T-helper 1 cell treated with Interleukin-12 subunit alpha and Interleukin-12 subunit beta and Interleukin-4 antibody, amounts not matched to agents 30 ng/mL and 1 ng/mL, for 36 hours (primary cell): ENCODE measurements at regions not wholly inside any gene's neighbourhood (a gene's known extent, or its start where the extent isn't known, plus 50 kb on each side); places are given as distances from the start of the nearest gene placed in this dataset.

Experiments used
- intact Hi-C: fragments of 100-400 bp; cut with micrococcal nuclease; formaldehyde crosslinking; loops from one replicate; pipeline ENCODE4 v1.15.1; 2024

DNA sequence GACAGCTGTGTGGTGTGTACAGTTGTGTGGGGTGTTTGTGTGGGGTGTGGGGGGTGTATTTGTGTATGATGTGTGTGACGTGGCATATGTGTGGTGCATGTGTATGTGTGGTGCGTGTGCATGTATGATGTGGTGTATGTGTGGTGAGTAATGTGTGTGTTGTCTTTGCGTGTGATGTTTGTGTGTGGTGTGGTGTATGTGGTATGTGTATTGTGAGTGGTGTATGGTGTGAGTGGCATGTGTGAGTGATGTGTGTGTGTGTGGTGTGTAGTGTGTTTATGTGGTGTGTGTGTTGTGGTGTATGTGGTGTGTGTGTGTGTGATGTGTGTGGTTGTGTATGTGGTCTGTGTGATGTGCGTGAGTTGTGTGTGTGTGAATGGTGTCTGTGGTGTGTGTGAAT, 191.1 kb downstream of the MELK start:
- intact Hi-C loops, result no loop called here

DNA sequence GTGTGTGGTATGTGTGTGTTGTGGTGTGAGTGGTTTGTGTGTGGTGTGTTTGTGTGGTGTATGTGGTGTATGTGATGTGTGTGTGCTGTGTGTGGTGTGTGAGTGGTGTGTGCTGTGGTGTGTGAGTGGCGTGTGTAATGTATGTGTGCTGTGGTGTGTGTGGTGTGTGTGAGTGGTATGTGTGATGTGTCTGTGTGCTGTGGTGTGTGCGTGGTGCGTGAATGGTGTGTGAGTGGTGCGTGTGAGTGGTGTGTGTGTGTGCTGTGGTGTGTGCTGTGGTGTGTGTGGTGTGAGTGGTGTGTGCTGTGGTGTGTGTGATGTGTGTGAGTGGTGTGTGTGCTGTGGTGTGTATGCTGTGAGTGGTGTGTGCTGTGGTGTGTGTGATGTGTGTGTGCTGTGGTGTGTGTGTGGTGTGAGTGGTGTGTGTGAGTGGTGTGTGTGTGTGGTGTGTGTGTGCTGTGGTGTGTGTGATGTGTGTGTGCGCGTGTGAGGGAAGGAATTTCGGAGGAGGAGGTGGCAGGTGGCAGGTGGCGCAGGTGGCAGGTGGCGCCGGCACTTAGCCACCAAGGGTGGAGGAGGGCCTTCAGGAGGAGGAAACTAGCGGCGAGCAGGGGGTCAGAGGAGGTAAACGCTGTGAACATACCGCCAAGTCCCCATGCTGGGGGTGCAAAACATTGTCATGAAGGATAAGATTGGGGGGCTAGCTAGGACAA, 191.8 kb downstream of the MELK start:
- intact Hi-C loops, result loop anchor here (5.0 kb wide), 2 partner anchors 273 to 703 kb away; partner anchors contain the start of gene ZBTB5

DNA sequence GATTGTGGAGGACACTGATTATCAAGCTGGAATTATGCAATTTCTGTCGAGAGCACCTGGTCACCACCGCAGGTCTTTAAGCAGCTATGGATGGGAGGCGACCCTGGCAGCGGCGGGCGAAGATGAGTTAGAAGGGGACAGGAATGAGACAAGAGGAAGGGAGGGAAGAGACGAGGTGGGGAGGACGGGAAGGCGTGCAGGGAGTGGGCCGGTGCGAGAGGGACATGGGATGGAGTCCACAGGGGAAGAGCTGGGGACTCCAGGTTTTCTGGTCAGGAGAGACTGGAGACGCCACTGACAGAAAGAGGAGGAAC, 192.3 kb downstream of the MELK start:
- intact Hi-C loops, result loop anchor here (5.0 kb wide), 2 partner anchors 272 to 702 kb away; partner anchors contain the start of gene ZBTB5

DNA sequence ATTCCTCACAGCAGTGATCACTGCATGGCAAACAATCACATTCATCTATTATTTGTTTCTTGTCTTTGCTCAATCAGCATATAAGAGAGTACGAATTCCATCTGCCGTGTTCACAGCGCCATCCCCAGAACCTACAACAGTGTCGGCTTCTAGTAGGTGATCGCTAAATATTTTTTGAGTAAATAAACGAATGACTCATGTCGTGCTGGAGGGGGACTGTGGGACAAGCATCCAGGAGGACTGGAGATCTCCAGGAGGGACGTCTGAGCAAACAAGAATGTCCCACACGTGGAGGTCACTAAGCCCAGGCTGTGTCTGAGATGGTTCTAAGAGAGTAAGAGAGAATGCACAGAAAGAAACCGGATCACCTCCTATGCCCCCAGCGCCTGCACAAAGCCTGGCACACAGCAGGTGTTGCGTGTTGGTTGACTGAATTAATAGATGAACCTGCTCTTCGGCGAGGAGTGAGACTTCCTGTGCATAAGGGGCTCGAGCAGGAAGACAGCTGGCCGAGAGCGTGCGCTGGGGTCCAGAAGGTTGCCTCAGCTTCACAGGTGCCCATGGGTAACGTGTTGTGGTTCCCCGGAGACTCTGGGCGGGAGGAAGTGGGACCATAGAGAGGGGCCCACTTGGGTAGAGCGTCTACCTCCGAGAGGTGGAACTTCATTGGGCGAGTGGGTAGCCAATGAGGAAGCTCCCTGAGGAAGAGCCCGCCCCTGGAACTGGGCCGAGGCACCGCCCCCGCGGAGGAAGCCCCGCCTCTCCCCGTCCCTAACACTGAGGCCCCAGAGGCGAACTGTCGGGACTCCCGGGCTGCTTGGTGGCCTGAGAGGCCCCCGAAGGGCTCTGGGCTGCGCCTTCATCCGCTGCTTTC, 193.0 kb downstream of the MELK start:
- intact Hi-C loops, result loop anchor here (1.0 to 5.0 kb wide), 3 partner anchors 17 to 702 kb away; partner anchors contain the start of gene ZBTB5

DNA sequence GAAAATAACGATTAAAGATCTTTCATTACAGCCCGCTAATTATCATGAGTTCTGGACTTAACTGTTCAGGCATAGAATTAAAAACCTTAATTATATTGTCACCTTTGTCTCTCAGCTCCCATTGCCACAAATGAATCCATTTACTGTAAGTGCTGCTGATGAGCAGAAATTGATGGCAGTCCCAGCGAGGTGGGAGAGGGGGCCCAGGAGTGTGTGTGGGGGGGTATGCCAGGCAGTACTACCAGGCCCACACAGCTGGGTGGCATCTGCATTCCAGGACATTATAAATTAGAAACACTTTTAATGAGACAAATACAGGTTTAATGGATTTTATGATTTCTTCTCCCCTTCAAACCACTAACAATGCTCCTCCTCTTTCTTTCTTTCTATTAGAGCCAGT, 196.0 kb downstream of the MELK start:
- intact Hi-C loops, result loop anchor here (5.0 kb wide), 2 partner anchors 269 to 699 kb away; partner anchors contain the start of gene ZBTB5

DNA sequence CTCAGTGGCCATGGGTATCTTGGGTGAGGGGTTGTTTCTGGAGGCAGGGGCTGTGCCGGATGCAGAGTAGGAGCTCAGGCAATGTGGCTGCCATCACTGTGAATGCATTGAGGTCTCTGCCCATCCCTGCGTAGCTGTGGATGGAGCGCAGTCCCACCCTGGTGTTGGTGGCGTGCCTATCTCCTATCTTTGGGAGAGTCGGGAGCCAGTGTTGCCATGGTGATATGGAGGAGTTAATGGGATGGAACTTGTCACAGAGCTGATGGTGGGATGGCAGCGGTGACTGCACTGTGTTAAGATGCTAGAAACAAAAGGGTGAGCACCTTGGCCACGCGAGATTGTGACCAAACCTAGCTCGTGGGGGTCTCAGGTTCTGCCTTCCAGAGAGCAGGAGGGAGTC, 197.3 kb downstream of the MELK start:
- intact Hi-C loops, result no loop called here

DNA sequence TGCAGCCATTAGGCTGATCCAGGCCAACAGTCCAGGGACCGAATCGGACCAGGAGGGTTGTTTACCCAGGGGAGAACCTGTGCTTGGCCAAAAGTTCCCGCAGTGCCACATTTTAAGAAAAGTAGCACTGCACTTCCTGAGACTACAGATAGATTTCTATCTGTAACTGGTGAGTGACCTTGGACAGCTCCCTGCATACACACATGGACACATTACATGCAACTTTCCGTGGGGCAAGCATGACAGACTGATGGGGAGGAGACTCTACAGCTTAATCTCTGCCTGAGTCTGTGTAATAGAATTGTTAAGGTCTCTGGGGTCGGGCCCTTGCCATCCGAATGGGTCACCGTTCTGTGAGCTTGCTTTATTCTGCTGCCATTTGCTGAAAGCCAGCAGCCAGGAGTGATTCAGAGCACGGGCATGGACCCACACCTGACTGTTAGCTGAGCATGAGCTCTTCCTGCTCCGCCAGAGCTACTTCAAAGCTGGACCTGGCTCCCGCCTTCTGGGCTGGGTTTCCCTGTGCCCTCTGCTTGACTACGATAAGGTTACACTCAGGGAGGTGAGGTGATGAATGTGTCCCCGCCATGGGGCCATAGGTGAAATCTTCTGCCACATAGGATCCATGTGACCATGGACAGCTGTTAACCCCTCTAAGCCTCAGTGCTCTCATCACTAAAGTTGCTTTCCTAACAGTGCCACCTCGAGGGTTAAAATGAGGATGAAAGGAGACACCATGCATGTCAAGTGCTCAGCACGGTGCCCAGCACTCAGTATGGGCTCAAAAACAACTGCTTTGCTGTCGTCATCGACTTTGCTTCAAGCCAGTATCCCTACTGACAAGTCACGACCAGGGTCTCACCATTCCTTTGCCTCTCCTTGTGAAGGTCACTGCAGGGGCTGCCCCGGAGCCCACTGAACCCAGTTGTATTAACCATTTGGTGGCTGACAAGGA, 200.0 kb downstream of the MELK start:
- intact Hi-C loops, result loop anchor here (2.0 kb wide), 1 partner anchor 20 kb away; no protein-coding TSS in a partner anchor

DNA sequence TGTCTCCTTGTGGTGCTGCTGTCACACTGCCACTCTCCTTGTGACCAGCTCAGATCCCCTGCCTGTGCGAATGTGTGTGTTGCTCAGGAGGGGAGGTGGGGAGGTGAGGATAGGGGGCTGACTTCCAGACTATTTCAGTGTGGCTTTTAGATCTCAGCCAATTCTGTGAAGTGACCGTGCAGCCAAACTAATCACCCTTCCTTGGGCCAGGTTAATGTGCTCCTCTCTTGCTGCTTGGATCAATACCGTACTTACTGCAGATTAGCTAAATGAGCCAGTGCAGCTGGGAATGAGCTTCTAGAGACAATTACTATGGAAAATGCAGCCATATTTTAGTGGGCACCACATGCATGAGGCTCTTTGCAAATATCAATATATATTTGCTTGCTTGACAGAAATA, 206.0 kb downstream of the MELK start:
- intact Hi-C loops, result no loop called here

DNA sequence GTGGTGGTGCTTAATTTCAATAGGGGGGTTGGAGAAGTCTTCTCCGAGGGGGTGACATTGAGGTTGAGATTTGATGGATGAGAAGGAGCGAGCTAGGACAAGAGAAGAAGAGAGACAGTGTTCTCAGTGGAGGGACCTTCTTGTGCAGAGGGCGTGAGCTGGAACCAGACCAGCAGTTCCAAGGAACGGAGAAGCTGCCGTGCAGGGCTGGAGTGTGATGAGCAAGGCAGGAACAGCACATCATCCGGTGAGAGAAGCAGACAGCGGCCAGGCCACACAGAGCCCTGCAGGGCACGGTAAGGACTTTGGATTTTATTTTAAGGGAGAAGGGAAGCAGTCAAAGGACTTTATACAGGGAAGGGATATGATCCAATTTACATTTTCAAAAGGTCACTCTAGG, 206.9 kb downstream of the MELK start:
- intact Hi-C loops, result no loop called here

DNA sequence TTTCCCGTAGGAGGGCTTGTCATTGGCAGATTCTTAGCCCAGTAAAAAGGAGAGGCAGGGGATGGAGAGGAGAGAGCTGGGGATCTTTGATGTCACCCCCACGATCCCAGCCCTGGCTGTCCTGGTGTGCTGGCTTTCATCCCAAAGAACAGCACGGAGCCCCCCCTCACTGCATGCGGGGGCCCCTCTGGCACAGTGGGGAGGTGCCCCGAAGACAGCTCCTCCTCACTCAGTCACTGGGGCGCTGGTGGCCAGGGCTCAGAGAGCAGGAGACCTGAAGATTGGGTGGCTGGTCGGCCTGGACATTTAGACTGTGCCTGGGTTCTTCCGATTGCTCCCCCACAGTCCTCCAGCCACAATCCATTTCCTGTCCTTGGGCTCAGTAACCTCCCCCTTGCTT, 207.5 kb downstream of the MELK start:
- intact Hi-C loops, result no loop called here

DNA sequence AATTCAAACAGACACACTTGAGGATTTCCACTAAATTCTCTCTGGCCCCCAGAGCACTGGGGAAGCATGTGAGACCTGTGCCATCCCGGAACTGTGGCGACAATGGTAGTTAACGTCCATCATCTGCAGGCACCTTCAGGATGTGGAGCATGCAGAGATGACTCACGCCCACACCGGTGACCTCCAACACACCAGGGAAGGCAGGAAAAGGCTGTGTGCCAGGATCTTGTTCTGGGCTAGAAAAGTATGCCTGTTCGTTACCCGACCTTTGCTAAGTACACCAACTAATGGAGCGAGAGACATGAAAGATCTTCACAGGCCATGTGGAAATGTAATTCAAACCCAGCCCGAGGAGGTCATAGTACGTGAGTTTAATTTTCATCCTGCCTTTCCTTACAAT, 208.8 kb downstream of the MELK start:
- intact Hi-C loops, result no loop called here
